SU-DHL-6 (cell line): ENCODE measurements at regions not wholly inside any gene's neighbourhood (a gene's known extent, or its start where the extent isn't known, plus 50 kb on each side); places are given as distances from the start of the nearest gene placed in this dataset.

Experiments
- H2AFZ ChIP-seq: fragments of 200-600 bp; sonication (generic); 2 replicates; pipeline ENCODE4 v1.6.1; 2014; ENCODE audit warnings: low read depth, mild to moderate bottlenecking, moderate library complexity, mixed read lengths, antibody characterized with exemption, low read length; ENCODE audit not compliant: severe bottlenecking
- H3F3A ChIP-seq: fragments of 200-600 bp; shearing (Covaris generic); 2 replicates; pipeline ENCODE4 v1.6.0; 2016; ENCODE audit warnings: antibody characterized with exemption, mild to moderate bottlenecking; ENCODE audit not compliant: insufficient read depth
- H3K27ac ChIP-seq: fragments of 200-600 bp; sonication (generic); 2 replicates; pipeline ENCODE4 v1.5.1; 2016; ENCODE audit warnings: low read depth, mild to moderate bottlenecking, low read length, moderate library complexity, mixed read lengths
- H3K27me3 ChIP-seq: fragments of 200-600 bp; sonication (generic), shearing (Covaris generic); 2 replicates; pipeline ENCODE4 v1.6.0; 2014; ENCODE audit warnings: mild to moderate bottlenecking, low read length
- H3K36me3 ChIP-seq: fragments of 200-600 bp; sonication (generic); 2 replicates; pipeline ENCODE4 v1.6.1; 2014; ENCODE audit warnings: mild to moderate bottlenecking, low read length, mixed read lengths
- H3K4me2 ChIP-seq: fragments of 300-600, 200-600 bp; shearing (Covaris generic), sonication (generic); 2 replicates; pipeline ENCODE4 v1.6.0; 2014; ENCODE audit warnings: low read length, low read depth, mild to moderate bottlenecking; ENCODE audit not compliant: poor library complexity, severe bottlenecking
- H3K4me3 ChIP-seq: fragments of 200-600 bp; sonication (generic); 2 replicates; pipeline ENCODE4 v1.5.1; 2014; ENCODE audit warnings: antibody characterized with exemption, low read length, mild to moderate bottlenecking, mixed read lengths; ENCODE audit not compliant: insufficient read depth, poor library complexity, severe bottlenecking
- H3K79me2 ChIP-seq: fragments of 200-600 bp; sonication (generic); 2 replicates; pipeline ENCODE4 v1.6.1; 2014; ENCODE audit warnings: mild to moderate bottlenecking, low read length, moderate library complexity; ENCODE audit not compliant: insufficient read depth
- H3K9ac ChIP-seq: fragments of 200-600 bp; sonication (generic); 2 replicates; pipeline ENCODE4 v1.7.0; 2014; ENCODE audit warnings: mild to moderate bottlenecking, low read length
- H3K9me2 ChIP-seq: fragments of 200-600 bp; sonication (generic); replicated peaks from 2 replicates; pipeline ENCODE4 v1.6.1; 2014; ENCODE audit warnings: low read length; ENCODE audit not compliant: insufficient read depth
- H3K9me3 ChIP-seq: fragments of 200-600 bp; sonication (generic); 2 replicates; pipeline ENCODE4 v1.6.1; 2014; ENCODE audit warnings: low read length, mixed read lengths; ENCODE audit not compliant: insufficient read depth
- H4K20me1 ChIP-seq: fragments of 200-600 bp; sonication (generic); 2 replicates; pipeline ENCODE4 v1.6.1; 2014; ENCODE audit warnings: low read depth, mild to moderate bottlenecking, antibody characterized with exemption, low read length, moderate library complexity, mixed read lengths
- EZH2phosphoT487 ChIP-seq: fragments of 200-600 bp; sonication (generic), shearing (Covaris generic); conservative IDR thresholded peaks from 2 replicates; pipeline ENCODE4 v1.6.1; 2018; ENCODE audit warnings: mild to moderate bottlenecking, antibody characterized with exemption, low read length, moderate library complexity, mixed read lengths
- TF ChIP-seq, protein P1 (sequence below): fragments of 200-600 bp; sonication (generic); IDR thresholded peaks from one replicate; pipeline ENCODE4 v1.5.1; 2017; ENCODE audit warnings: antibody characterized with exemption, mild to moderate bottlenecking, low read length, moderate library complexity; ENCODE audit not compliant: insufficient read depth, poor library complexity, severe bottlenecking

- Histone ChIP-seq H3K36me3 (no peaks in the 10 kb centered on the region), H3F3A (no peaks in the 10 kb centered on the region), H4K20me1 (no peaks in the 10 kb centered on the region), H3K4me3 (no peak overlapping the region), H3K27me3 (no peaks in the 10 kb centered on the region), H3K79me2 (no peaks in the 10 kb centered on the region), H3K9me3 (no peaks in the 10 kb centered on the region), H3K9ac (no peak overlapping the region), H3K4me2 (no peak overlapping the region), H2AFZ (no peak overlapping the region), H3K9me2 (no peaks in the 10 kb centered on the region), H3K27ac (no peak overlapping the region)
- no peak for TF ChIP-seq EZH2phosphoT487
- TF ChIP-seq, protein P1, sequence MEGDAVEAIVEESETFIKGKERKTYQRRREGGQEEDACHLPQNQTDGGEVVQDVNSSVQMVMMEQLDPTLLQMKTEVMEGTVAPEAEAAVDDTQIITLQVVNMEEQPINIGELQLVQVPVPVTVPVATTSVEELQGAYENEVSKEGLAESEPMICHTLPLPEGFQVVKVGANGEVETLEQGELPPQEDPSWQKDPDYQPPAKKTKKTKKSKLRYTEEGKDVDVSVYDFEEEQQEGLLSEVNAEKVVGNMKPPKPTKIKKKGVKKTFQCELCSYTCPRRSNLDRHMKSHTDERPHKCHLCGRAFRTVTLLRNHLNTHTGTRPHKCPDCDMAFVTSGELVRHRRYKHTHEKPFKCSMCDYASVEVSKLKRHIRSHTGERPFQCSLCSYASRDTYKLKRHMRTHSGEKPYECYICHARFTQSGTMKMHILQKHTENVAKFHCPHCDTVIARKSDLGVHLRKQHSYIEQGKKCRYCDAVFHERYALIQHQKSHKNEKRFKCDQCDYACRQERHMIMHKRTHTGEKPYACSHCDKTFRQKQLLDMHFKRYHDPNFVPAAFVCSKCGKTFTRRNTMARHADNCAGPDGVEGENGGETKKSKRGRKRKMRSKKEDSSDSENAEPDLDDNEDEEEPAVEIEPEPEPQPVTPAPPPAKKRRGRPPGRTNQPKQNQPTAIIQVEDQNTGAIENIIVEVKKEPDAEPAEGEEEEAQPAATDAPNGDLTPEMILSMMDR, result no peak
Observed at GRCh38 chr6:148107911-148108310, 234.7 kb upstream of the SASH1 start.

- no peaks in the 10 kb centered on the region for H3F3A ChIP-seq
- H3K9ac ChIP-seq, result no peak overlapping the region
- TF ChIP-seq EZH2phosphoT487, result no peak
- TF ChIP-seq, protein P1, result no peak
- no peaks in the 10 kb centered on the region for H3K79me2 ChIP-seq
- H3K27me3 ChIP-seq, result no peaks in the 10 kb centered on the region
- no peaks in the 10 kb centered on the region for H3K9me3 ChIP-seq
- no peak overlapping the region for H3K4me3 ChIP-seq
- H4K20me1 ChIP-seq, result no peaks in the 10 kb centered on the region
- H3K9me2 ChIP-seq, result no peaks in the 10 kb centered on the region
- H3K27ac ChIP-seq, result no peak overlapping the region
- H3K4me2 ChIP-seq, result no peak overlapping the region
- no peaks in the 10 kb centered on the region for H3K36me3 ChIP-seq
- no peak overlapping the region for H2AFZ ChIP-seq
Observed at GRCh38 chr6:148109732-148110131, 232.9 kb upstream of the SASH1 start.

DNA sequence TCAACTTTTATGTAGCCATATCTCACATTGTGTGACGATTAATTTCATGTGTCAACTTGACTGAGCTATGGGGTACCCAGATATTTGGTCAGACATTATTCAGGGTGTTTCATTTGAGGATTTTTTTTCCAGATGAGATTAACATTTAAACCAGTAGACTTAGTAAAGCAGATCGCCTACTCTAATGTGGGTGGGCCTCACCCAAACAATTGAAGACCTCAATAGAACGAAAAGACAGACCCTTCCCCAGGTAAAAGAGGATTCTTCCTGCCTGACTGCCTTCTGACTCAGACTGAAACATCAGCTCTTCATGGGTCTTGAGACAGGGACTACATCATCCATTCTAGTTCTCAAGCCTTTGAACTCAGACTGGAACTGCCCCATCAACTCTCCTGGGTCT is 231.7 kb upstream of the SASH1 start:
- Histone ChIP-seq H3K4me2 (no peak overlapping the region), H3K27me3 (no peaks in the 10 kb centered on the region), H3K79me2 (no peaks in the 10 kb centered on the region), H3K27ac (no peak overlapping the region), H3K9me2 (no peaks in the 10 kb centered on the region), H3K36me3 (no peaks in the 10 kb centered on the region), H4K20me1 (no peaks in the 10 kb centered on the region), H3K9ac (no peak overlapping the region), H3K9me3 (no peaks in the 10 kb centered on the region), H3K4me3 (no peak overlapping the region), H2AFZ (no peak overlapping the region), H3F3A (no peaks in the 10 kb centered on the region)
- TF ChIP-seq, protein P1, result no peak
- no peak for TF ChIP-seq EZH2phosphoT487
